ENCODE measurements at regions not wholly inside any gene's neighbourhood (a gene's known extent, or its start where the extent isn't known, plus 50 kb on each side); places are given as distances from the start of the nearest gene placed in this dataset.

GRCh38 chr14:43647302-43647701 is 859.8 kb downstream of the FSCB start:
- TF ChIP-seq CTCF (IDR thresholded peaks at IDR 0.05) (peak in 1 of 3 experiments; percentile 10), POLR2A (IDR thresholded peaks at IDR 0.05; ENCODE audit: low read depth) (no peak)
